Stomach (tissue), 4 donors: ENCODE measurements at regions not wholly inside any gene's neighbourhood (a gene's known extent, or its start where the extent isn't known, plus 50 kb on each side); places are given as distances from the start of the nearest gene placed in this dataset.

Experiments used
- POLR2A ChIP-seq, 4 donors: fragments of 450-650 bp; IDR thresholded peaks; one replicate each; pipeline ENCODE4 v1.6.1; 2016; ENCODE audit warnings: antibody characterized with exemption in 4 of 4, control low read depth in 2 of 4, mild to moderate bottlenecking in 1 of 4, moderate library complexity in 1 of 4
- TF ChIP-seq, protein P1 (sequence below), 7 experiments: fragments of 450-650 bp in 4 of 7; fragments of 200-600 bp in 3 of 7; sonication (generic) in 3 of 7; IDR thresholded peaks; one replicate each; pipeline ENCODE4 v1.5.1; 2016 to 2019; ENCODE audit warnings: antibody characterized with exemption in 7 of 7, control low read depth in 2 of 7, mild to moderate bottlenecking in 1 of 7

DNA sequence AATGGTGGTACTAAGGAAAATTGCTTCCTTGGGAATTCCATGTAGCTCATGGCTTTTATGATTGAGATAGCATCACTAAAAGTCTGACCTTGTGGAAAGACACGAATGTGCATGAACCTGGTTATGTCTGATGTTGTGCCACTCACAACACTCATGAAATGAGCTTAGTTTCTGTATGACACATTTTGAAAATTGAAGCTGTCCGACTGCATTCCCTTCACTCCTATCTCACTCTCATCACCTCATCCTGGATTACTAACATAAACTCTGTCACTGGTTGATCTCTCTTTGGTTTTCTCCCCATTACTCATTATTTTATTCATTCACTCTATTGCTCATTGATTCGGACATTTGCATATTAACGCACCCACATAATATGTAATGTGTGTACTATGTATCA is 190.0 kb upstream of the VWC2 start:
- TF ChIP-seq, protein P1, sequence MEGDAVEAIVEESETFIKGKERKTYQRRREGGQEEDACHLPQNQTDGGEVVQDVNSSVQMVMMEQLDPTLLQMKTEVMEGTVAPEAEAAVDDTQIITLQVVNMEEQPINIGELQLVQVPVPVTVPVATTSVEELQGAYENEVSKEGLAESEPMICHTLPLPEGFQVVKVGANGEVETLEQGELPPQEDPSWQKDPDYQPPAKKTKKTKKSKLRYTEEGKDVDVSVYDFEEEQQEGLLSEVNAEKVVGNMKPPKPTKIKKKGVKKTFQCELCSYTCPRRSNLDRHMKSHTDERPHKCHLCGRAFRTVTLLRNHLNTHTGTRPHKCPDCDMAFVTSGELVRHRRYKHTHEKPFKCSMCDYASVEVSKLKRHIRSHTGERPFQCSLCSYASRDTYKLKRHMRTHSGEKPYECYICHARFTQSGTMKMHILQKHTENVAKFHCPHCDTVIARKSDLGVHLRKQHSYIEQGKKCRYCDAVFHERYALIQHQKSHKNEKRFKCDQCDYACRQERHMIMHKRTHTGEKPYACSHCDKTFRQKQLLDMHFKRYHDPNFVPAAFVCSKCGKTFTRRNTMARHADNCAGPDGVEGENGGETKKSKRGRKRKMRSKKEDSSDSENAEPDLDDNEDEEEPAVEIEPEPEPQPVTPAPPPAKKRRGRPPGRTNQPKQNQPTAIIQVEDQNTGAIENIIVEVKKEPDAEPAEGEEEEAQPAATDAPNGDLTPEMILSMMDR (IDR thresholded peaks at IDR 0.05), result no peak
- TF ChIP-seq POLR2A (IDR thresholded peaks at IDR 0.05), result no peak
